ENCODE measurements at regions not wholly inside any gene's neighbourhood (a gene's known extent, or its start where the extent isn't known, plus 50 kb on each side); places are given as distances from the start of the nearest gene placed in this dataset.

GRCh38 chr13:86299128-86299527 lies 499.9 kb upstream of the SLITRK6 start:
- Mint-ChIP-seq H3K27ac (no peak overlapping the region), H3K4me3 (no peak overlapping the region), H3K9me3 (peaks cover 15% of the 10 kb centered on the region), H3K27me3 (ENCODE audit: insufficient read depth) (no peaks in the 10 kb centered on the region), H3K4me1 (ENCODE audit: low read depth) (no peaks in the 10 kb centered on the region), H3K36me3 (ENCODE audit: low read depth) (no peaks in the 10 kb centered on the region)
- DNase-seq = no peak
- no peak for TF ChIP-seq CTCF (IDR thresholded peaks at IDR 0.05)

GRCh38 chr13:86309881-86310280 lies 510.7 kb upstream of the SLITRK6 start:
- Mint-ChIP-seq H3K9me3 (peaks cover 10% of the 10 kb centered on the region), H3K4me3 (no peak overlapping the region), H3K4me1 (ENCODE audit: low read depth) (no peaks in the 10 kb centered on the region), H3K27ac (no peak overlapping the region), H3K36me3 (ENCODE audit: low read depth) (peaks cover 5% of the 10 kb centered on the region; the same call in 1 of the 2 replicates), H3K27me3 (ENCODE audit: insufficient read depth) (no peaks in the 10 kb centered on the region)
- no peak for TF ChIP-seq CTCF (IDR thresholded peaks at IDR 0.05)
- no peak for DNase-seq

GRCh38 chr13:86313421-86313820 lies 514.2 kb upstream of the SLITRK6 start:
- DNase-seq = no peak
- Mint-ChIP-seq H3K27ac (no peak overlapping the region), H3K4me3 (no peak overlapping the region), H3K27me3 (ENCODE audit: insufficient read depth) (no peaks in the 10 kb centered on the region), H3K36me3 (ENCODE audit: low read depth) (no peaks in the 10 kb centered on the region; the same call in 1 of the 2 replicates), H3K9me3 (peaks cover 15% of the 10 kb centered on the region), H3K4me1 (ENCODE audit: low read depth) (no peaks in the 10 kb centered on the region)
- no peak for TF ChIP-seq CTCF (IDR thresholded peaks at IDR 0.05)

- Mint-ChIP-seq H3K27ac (no peak overlapping the region), H3K4me1 (ENCODE audit: low read depth) (no peaks in the 10 kb centered on the region), H3K27me3 (ENCODE audit: insufficient read depth) (no peaks in the 10 kb centered on the region), H3K4me3 (no peak overlapping the region), H3K9me3 (peaks cover 21% of the 10 kb centered on the region), H3K36me3 (ENCODE audit: low read depth) (no peaks in the 10 kb centered on the region; the same call in 1 of the 2 replicates)
- no peak for TF ChIP-seq CTCF (IDR thresholded peaks at IDR 0.05)
- no peak for DNase-seq
These were observed 519.2 kb upstream of the SLITRK6 start for GRCh38 chr13:86318450-86318849.

GRCh38 chr13:86324191-86324590 lies 525.0 kb upstream of the SLITRK6 start:
- Mint-ChIP-seq H3K36me3 (ENCODE audit: low read depth) (no peaks in the 10 kb centered on the region), H3K4me3 (no peak overlapping the region), H3K9me3 (peaks cover 21% of the 10 kb centered on the region), H3K27ac (no peak overlapping the region), H3K27me3 (ENCODE audit: insufficient read depth) (no peaks in the 10 kb centered on the region), H3K4me1 (ENCODE audit: low read depth) (no peaks in the 10 kb centered on the region)
- DNase-seq = no peak
- TF ChIP-seq CTCF (IDR thresholded peaks at IDR 0.05) = no peak

GRCh38 chr13:86355301-86355700 lies 556.1 kb upstream of the SLITRK6 start:
- TF ChIP-seq CTCF (IDR thresholded peaks at IDR 0.05) = no peak
- no peaks in the 10 kb centered on the region for H3K36me3 Mint-ChIP-seq (ENCODE audit: low read depth)
- peaks cover 12% of the 10 kb centered on the region for H3K9me3 Mint-ChIP-seq
- H3K4me3 Mint-ChIP-seq = no peak overlapping the region
- no peak overlapping the region for H3K27ac Mint-ChIP-seq
- peaks cover 2% of the 10 kb centered on the region; the same call in 1 of the 2 replicates for H3K27me3 Mint-ChIP-seq (ENCODE audit: insufficient read depth)
- H3K4me1 Mint-ChIP-seq (ENCODE audit: low read depth) = no peaks in the 10 kb centered on the region
- DNase-seq = no peak
